Neural cell (in vitro differentiated cells): ENCODE measurements at regions not wholly inside any gene's neighbourhood (a gene's known extent, or its start where the extent isn't known, plus 50 kb on each side); places are given as distances from the start of the nearest gene placed in this dataset.

ENCODE experiments used
- EP300 ChIP-seq: fragments of 450-650 bp; conservative IDR thresholded peaks from 2 replicates; pipeline ENCODE4 v1.6.1; 2014; ENCODE audit warnings: antibody characterized with exemption, mild to moderate bottlenecking, moderate library complexity; ENCODE audit not compliant: poor library complexity, severe bottlenecking
- EZH2 ChIP-seq: fragments of 200-600, 300-800 bp; shearing (Covaris generic), sonication (generic); IDR thresholded peaks from 2 replicates; pipeline ENCODE4 v1.6.1; 2014; ENCODE audit warnings: antibody characterized with exemption, low read length, borderline replicate concordance, mild to moderate bottlenecking; ENCODE audit not compliant: insufficient read depth, poor library complexity, severe bottlenecking
- POLR2AphosphoS5 ChIP-seq: IDR thresholded peaks from 2 replicates; pipeline ENCODE4 v1.6.1; 2012
- RAD21 ChIP-seq: fragments of 450-650 bp; conservative IDR thresholded peaks from 2 replicates; pipeline ENCODE4 v1.6.1; 2014; ENCODE audit warnings: antibody characterized with exemption, mild to moderate bottlenecking, moderate library complexity
- REST ChIP-seq: IDR thresholded peaks from 2 replicates; pipeline ENCODE4 v1.6.1; 2012; ENCODE audit warnings: borderline replicate concordance
- TAF1 ChIP-seq: IDR thresholded peaks from 2 replicates; pipeline ENCODE4 v1.6.1; 2012; ENCODE audit warnings: low read depth
- TF ChIP-seq, protein P1 (sequence below): fragments of 450-650 bp; IDR thresholded peaks from 2 replicates; pipeline ENCODE4 v1.5.1; 2014; ENCODE audit warnings: antibody characterized with exemption, mild to moderate bottlenecking, moderate library complexity; ENCODE audit not compliant: poor library complexity, severe bottlenecking

DNA sequence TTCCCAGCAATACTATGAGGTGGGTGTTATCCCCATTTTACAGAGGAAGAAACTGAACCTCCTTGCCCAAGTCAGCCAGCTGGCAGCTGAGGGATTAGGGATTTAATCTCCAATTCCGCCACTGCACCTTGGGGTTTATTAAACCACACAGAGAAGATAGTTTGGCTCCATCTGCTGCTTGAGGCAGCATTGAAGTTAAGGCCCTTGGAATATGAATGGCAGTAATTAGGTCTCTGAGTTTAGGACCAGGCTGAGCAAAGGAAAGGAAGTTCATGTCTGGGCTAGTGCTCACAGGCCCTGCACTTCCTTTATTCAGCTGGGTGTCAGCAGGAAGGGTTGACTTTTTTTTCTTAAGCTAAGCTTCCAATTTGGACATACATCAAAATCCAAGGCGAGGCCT lies 86.9 kb upstream of the GDNF start:
- no peak for TF ChIP-seq TAF1
- no peak for TF ChIP-seq RAD21
- TF ChIP-seq, protein P1, sequence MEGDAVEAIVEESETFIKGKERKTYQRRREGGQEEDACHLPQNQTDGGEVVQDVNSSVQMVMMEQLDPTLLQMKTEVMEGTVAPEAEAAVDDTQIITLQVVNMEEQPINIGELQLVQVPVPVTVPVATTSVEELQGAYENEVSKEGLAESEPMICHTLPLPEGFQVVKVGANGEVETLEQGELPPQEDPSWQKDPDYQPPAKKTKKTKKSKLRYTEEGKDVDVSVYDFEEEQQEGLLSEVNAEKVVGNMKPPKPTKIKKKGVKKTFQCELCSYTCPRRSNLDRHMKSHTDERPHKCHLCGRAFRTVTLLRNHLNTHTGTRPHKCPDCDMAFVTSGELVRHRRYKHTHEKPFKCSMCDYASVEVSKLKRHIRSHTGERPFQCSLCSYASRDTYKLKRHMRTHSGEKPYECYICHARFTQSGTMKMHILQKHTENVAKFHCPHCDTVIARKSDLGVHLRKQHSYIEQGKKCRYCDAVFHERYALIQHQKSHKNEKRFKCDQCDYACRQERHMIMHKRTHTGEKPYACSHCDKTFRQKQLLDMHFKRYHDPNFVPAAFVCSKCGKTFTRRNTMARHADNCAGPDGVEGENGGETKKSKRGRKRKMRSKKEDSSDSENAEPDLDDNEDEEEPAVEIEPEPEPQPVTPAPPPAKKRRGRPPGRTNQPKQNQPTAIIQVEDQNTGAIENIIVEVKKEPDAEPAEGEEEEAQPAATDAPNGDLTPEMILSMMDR = no peak
- TF ChIP-seq EZH2 = no peak
- no peak for TF ChIP-seq EP300
- TF ChIP-seq POLR2AphosphoS5 = no peak
- no peak for TF ChIP-seq REST
